K562 (cell line): ENCODE measurements at regions not wholly inside any gene's neighbourhood (a gene's known extent, or its start where the extent isn't known, plus 50 kb on each side); places are given as distances from the start of the nearest gene placed in this dataset.

ENCODE experiments used
- ATAC-seq: fragments of 200-7000 bp; cut with Tn5 transposase; 3 replicates; pipeline ENCODE4 v1.9.1; 2020; ENCODE audit warnings: moderate library complexity
- BruUV-seq: library from RNA; stranded (reverse); fragments of 400-500 nt; replicated peaks from 2 replicates; lab custom pipeline; 2021; lab: Mats Ljungman, UMichigan
- CTCF ChIA-PET: fragments of 300-600 bp; formaldehyde crosslinking; extraction: SDS; loops from one replicate; lab custom pipeline; 2021; ENCODE audit warnings: low intra/inter-chr PET ratio; lab: Yijun Ruan, JAX
- POLR2A ChIA-PET: fragments of 300-600, 350-650 bp; sonication (Branson Sonifier 250); formaldehyde crosslinking; extraction: SDS; loops from one replicate; lab custom pipeline; 2021; ENCODE audit warnings: antibody characterized with exemption, inconsistent platforms; lab: Yijun Ruan, JAX
- DNase-seq, 4 experiments: peaks; one replicate each; pipeline versions ENCODE4 v3.0.0 to v3.0.0-alpha.2; 2011 to 2018; ENCODE audit warnings: low spot score in 3 of 4, mixed read lengths in 3 of 4; ENCODE audit errors: extremely low read depth in 1 of 4
- FAIRE-seq: peaks from 2 replicates; lab custom pipeline; 2011; peaks lifted over from hg19 to GRCh38; lab: Jason Lieb, UNC
- H2AFZ ChIP-seq: 2 replicates; pipeline ENCODE4 v1.6.0; 2011; ENCODE audit warnings: low read depth, low read length, control low read depth, inconsistent platforms
- H3K27ac ChIP-seq: fragments of 200-600 bp; 3 replicates; pipeline ENCODE4 v1.8.0; 2011; ENCODE audit warnings: low read depth, mild to moderate bottlenecking, control low read depth, inconsistent platforms, low read length, moderate library complexity, mixed read lengths; ENCODE audit errors: extremely low read depth
- H3K27me3 ChIP-seq, 2 experiments: fragments of 300-600 bp in 1 of 2; 2 replicates in 1 of 2; 3 replicates in 1 of 2; pipeline versions ENCODE4 v1.6.0 to v1.8.0; 2011; ENCODE audit warnings: inconsistent platforms in 2 of 2, low read length in 2 of 2, mild to moderate bottlenecking in 1 of 2, mixed read lengths in 1 of 2, moderate library complexity in 1 of 2; ENCODE audit not compliant: control insufficient read depth in 2 of 2, insufficient read depth in 2 of 2
- H3K36me3 ChIP-seq: fragments of 300-600 bp; 3 replicates; pipeline ENCODE4 v1.8.0; 2011; ENCODE audit warnings: mild to moderate bottlenecking, low read length, inconsistent platforms; ENCODE audit not compliant: control insufficient read depth, insufficient read depth
- H3K4me1 ChIP-seq, 2 experiments: fragments of 200-600 bp in 1 of 2; replicated peaks in 1 of 2; 2 replicates in 1 of 2; 3 replicates in 1 of 2; pipeline versions ENCODE4 v1.5.1 to v1.8.0; 2011; ENCODE audit warnings: inconsistent platforms in 2 of 2, low read length in 2 of 2, mild to moderate bottlenecking in 1 of 2, mixed read lengths in 1 of 2, moderate library complexity in 1 of 2; ENCODE audit not compliant: control insufficient read depth in 2 of 2, insufficient read depth in 2 of 2
- H3K4me2 ChIP-seq: 2 replicates; pipeline ENCODE4 v1.6.1; 2011; ENCODE audit warnings: low read length, control low read depth, inconsistent platforms, mixed read lengths; ENCODE audit not compliant: insufficient read depth
- H3K4me3 ChIP-seq: fragments of 200-600 bp; sonication (generic), shearing (Covaris generic); 2 replicates; pipeline ENCODE4 v1.5.1; 2016; ENCODE audit warnings: control low read depth, inconsistent platforms
- H3K79me2 ChIP-seq: fragments of 200-600 bp; 3 replicates; pipeline ENCODE4 v1.8.0; 2011; ENCODE audit warnings: low read length, inconsistent platforms; ENCODE audit not compliant: control insufficient read depth, insufficient read depth
- H3K9ac ChIP-seq, 2 experiments: 2 replicates each; pipeline versions ENCODE4 v1.6.0 to v1.6.1; 2011; ENCODE audit warnings: low read depth in 2 of 2, low read length in 2 of 2, control low read depth in 1 of 2, inconsistent platforms in 1 of 2, mild to moderate bottlenecking in 1 of 2, mixed read lengths in 1 of 2; ENCODE audit not compliant: insufficient read depth in 1 of 2
- H3K9me1 ChIP-seq: one replicate; pipeline ENCODE4 v1.6.0; 2011; ENCODE audit warnings: inconsistent platforms, mild to moderate bottlenecking, low read length, moderate library complexity; ENCODE audit not compliant: control insufficient read depth, insufficient read depth
- H3K9me3 ChIP-seq: replicated peaks from 2 replicates; pipeline ENCODE4 v1.5.1; 2011; ENCODE audit warnings: low read depth, low read length, inconsistent platforms; ENCODE audit not compliant: control insufficient read depth, insufficient read depth
- H4K20me1 ChIP-seq: replicated peaks from 2 replicates; pipeline ENCODE4 v1.6.1; 2011; ENCODE audit warnings: low read length, inconsistent platforms, mixed read lengths; ENCODE audit not compliant: control insufficient read depth, insufficient read depth
- GATAD2A ChIP-seq: fragments of 450-650 bp; IDR thresholded peaks from 2 replicates; pipeline ENCODE4 v1.6.1; 2017
- NFIC ChIP-seq: fragments of 450-650 bp; IDR thresholded peaks from 2 replicates; pipeline ENCODE4 v1.6.1; 2017; ENCODE audit warnings: mild to moderate bottlenecking, inconsistent platforms
- NFIX ChIP-seq: fragments of 250-450 bp; sonication (Bioruptor Pico); IDR thresholded peaks from 2 replicates; pipeline ENCODE4 v1.4.0; 2020; ENCODE audit warnings: low read depth, mild to moderate bottlenecking, moderate library complexity
- SMAD2 ChIP-seq: fragments of 150-350 bp; IDR thresholded peaks from 2 replicates; pipeline ENCODE4 v1.6.1; 2014; ENCODE audit warnings: low read depth, mild to moderate bottlenecking, low read length
- TGIF2 ChIP-seq: sonication (generic); formaldehyde crosslinking; IDR thresholded peaks from 2 replicates; pipeline ENCODE4 v1.8.1; 2022; ENCODE audit warnings: mild to moderate bottlenecking, missing genetic modification reagents, moderate library complexity
- WGBS: fragments of 100-300 bp; shearing (Covaris generic); methylation state at CpG from one replicate; pipeline ENCODE4 v1.1.6; 2016; ENCODE audit warnings: low coverage, mixed read lengths; ENCODE audit not compliant: insufficient coverage; ENCODE audit errors: missing lambda C conversion rate; 5-methylcytosine and 5-hydroxymethylcytosine counted together
- in situ Hi-C: fragments of 300-500 bp; cut with MboI; formaldehyde crosslinking; loops from 4 replicates; pipeline ENCODE4 v1.15.0; 2018; ENCODE audit warnings: inconsistent platforms, mixed read lengths
- intact Hi-C: fragments of 100-400 bp; cut with micrococcal nuclease; formaldehyde crosslinking; loops from 2 replicates; pipeline ENCODE4 v1.14.2; 2022

DNA sequence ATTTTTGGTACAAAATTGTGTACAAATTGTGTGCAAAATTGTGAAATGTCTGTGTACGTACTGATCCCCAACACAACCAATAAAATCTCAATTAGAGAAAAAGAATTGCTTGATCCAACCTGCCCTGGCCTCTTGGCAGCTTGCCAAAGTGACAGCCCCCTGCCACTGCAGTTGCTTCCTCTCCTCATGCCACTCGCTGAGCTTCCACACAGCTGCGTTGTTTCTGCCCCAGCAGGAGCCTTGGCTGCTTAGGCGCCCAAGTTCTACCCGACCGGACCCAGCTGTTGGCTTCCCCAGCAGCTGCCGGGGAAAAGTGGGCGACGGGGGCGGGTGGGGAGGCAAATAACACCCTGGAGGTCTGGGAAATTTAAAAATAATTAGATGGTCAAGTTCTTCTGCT, 171.8 kb upstream of the ATF7IP start:
- Histone ChIP-seq H3K36me3 (no peaks in the 10 kb centered on the region), H3K4me2 (no peak overlapping the region), H3K27ac (no peak overlapping the region), H3K9me1 (no peaks in the 10 kb centered on the region), H3K4me3 (no peak overlapping the region), H3K9ac (no peak overlapping the region), H2AFZ (no peak overlapping the region), H3K27me3 (no peaks in the 10 kb centered on the region), H4K20me1 (no peaks in the 10 kb centered on the region), H3K9me3 (no peaks in the 10 kb centered on the region), H3K79me2 (no peaks in the 10 kb centered on the region), H3K4me1 (peaks cover 0 to 2% of the 10 kb centered on the region in 2 experiments; a peak in 3 of 5 replicates)
- intact Hi-C loops: no loop called here
- POLR2A ChIA-PET: no interaction called here
- in situ Hi-C loops: no loop called here
- CTCF ChIA-PET: no interaction called here
- DNase-seq: no peak
- TF ChIP-seq NFIC (peak; percentile 85), TGIF2 (CRISPR knock-in tag) (no peak), NFIX (peak; percentile 74)
- ATAC-seq: no peak
- FAIRE-seq: no peak
- 54% methylated on average over 10 of the region's 10 CpGs for WGBS
- BruUV-seq: no TSS peak

- Histone ChIP-seq H3K9me1 (no peaks in the 10 kb centered on the region), H3K27me3 (no peaks in the 10 kb centered on the region), H3K4me3 (no peak overlapping the region), H3K27ac (no peak overlapping the region), H3K4me2 (no peak overlapping the region), H4K20me1 (no peaks in the 10 kb centered on the region), H2AFZ (peak overlapping the region; percentile 72), H3K9me3 (no peaks in the 10 kb centered on the region), H3K79me2 (no peaks in the 10 kb centered on the region), H3K36me3 (no peaks in the 10 kb centered on the region), H3K9ac (no peak overlapping the region), H3K4me1 (peaks cover 0 to 2% of the 10 kb centered on the region in 2 experiments; a peak in 3 of 5 replicates)
- ATAC-seq (no peak), DNase-seq (no peak), FAIRE-seq (no peak)
- ChIA-PET CTCF (interaction anchor here (0.7 kb wide), 1 partner anchor 749 kb away, joined by 3 read pairs; no protein-coding TSS in a partner anchor), POLR2A (no interaction called here)
- BruUV-seq: no TSS peak
- WGBS: 39% methylated on average over 11 of the region's 11 CpGs
- in situ Hi-C loops: no loop called here
- intact Hi-C loops: no loop called here
- TF ChIP-seq SMAD2 (no peak), GATAD2A (no peak)
Measured at GRCh38 chr12:14194572-14194971, 170.9 kb upstream of the ATF7IP start.
